HG03342 (cell line): ENCODE measurements at regions not wholly inside any gene's neighbourhood (a gene's known extent, or its start where the extent isn't known, plus 50 kb on each side); places are given as distances from the start of the nearest gene placed in this dataset.
"Not testable (repeated sequence)": the region's sequence is repeated elsewhere in the genome, so short reads cannot be mapped to it uniquely, and the experiment has no call there.

Experiments used
- ATAC-seq: cut with Tn5 transposase; IDR thresholded peaks from one replicate; pipeline ENCODE4 v1.9.1; 2021; ENCODE audit warnings: mild to moderate bottlenecking, moderate library complexity; ENCODE audit not compliant: unreplicated experiment

DNA sequence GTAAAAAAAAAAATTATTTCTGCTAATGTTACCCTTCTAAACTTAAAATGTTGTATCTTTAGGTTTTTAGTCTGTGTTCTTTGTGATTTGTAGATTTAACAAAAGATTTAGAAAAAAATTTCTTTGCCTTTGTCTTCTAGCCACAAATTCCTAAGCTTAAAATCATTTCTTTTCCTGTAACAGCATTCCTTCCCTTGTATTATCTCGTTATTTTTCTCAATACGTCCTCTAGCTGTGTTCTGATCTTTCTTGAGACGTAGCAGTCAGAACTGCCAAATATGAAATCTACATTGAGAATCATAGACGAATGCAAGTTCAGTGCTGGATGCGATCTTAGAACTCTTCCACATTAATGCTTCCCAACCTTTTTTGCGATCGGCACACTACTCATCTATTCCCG is 283.1 kb downstream of the UTRN start:
- ATAC-seq = no peak

DNA sequence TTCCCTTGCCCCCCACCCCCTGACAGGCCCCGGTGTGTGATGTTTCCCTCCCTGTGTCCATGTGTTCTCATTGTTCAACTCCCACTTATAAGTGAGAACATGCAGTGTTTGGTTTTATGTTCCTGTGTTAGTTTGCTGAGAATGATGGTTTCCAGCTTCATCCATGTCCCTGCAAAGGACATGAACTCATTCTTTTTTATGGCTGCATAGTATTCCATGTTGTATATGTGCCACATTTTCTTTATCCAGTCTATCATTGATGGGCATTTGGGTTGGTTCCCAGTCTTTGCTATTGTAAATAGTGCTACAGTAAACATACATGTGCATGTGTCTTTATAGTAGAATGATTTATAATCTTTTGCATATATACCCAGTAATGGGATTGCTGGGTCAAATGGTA is 287.4 kb downstream of the UTRN start:
- not testable (repeated sequence) for ATAC-seq

DNA sequence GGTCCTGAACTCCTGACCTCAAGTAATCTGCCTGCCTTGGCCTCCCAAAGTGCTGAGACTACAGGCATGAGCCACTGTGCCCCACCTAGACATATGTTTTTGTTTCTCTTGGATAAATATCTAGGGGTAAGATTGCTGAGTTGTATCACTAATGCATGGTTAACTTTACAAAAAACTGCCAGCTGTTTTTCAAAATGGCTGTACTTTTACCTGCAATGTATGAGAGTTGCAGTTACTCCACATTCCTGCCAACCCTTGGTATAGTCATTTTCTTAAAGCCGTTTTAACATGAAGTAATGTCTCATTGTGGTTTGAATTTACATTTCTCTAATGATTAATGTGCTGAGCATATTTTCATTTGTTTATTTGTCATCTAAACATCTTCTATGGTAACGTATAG is 289.7 kb downstream of the UTRN start:
- ATAC-seq = no peak

DNA sequence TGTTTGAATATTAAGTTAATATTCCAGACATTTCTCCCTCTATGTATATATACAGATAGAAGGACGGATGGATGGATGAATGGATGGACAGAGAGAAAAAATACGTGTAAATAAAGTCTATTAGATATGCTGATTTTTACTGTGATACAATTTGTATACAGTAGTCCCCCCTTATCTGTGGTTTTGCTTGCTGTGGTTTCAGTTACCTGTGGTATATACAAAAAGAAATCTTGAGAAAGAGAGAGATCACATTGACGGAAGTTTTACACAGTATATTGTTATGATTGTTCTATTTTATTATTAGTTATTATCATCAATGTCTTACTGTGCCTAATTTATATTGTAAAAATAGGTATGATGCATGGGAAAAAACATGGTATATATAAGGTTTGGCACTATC is 290.2 kb downstream of the UTRN start:
- ATAC-seq = no peak

DNA sequence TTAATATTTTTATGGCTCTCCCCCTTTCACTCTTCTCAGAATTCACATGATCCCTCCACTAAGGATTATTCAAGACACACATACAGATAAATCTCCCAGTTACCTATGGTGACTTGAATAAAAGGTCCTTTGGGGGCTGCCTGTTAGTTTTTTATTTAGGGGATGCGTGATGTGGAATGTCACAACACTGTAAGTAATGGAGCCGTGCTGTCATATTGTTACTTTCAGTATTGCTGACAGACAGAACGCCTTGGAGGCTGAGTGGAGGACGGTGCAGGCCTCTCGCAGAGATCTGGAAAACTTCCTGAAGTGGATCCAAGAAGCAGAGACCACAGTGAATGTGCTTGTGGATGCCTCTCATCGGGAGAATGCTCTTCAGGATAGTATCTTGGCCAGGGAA is 291.7 kb downstream of the UTRN start:
- ATAC-seq = no peak

DNA sequence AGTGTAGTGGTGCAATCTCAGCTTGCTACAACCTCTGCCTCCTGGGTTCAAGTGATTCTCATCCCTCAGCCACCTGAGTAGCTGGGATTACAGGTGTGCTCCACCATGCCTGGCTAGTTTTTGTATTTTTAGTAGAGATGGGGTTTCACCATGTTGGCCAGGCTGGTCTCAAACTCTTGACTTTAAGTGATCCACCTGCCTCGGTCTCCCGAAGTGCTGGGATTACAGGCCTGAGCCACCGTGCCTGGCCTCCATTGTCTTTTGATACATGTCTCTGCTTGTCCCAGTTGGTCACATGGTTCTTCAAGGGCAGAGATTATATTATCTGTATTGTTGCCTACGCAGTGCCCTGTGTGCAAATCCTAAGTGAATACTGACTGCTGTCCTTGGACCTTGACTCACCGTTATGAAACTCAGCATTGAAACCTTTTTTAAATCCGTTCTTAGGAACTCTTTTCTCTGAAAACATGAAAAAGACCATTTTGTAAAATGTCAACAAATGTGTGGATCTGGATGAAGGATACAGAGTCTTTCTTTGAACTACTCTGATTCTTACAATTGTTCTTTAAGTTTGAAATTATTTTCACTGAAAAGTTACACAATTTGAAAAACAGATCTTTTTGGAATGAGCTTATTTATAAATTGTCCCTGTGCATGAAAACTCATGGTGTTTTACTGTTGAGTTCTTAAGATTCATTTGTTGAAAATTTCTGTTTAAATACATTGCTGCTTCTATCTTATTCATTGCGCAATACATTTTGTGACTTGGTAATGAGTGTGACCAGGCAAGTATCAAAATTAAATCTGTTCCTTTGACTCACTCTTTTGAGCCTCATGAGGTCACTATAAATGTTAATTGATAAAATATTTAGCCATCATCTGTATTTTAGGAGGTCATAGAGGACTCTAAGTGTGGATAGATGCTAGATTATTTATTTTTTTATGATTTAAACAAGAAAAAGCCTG is 293.5 kb downstream of the UTRN start:
- no peak for ATAC-seq

DNA sequence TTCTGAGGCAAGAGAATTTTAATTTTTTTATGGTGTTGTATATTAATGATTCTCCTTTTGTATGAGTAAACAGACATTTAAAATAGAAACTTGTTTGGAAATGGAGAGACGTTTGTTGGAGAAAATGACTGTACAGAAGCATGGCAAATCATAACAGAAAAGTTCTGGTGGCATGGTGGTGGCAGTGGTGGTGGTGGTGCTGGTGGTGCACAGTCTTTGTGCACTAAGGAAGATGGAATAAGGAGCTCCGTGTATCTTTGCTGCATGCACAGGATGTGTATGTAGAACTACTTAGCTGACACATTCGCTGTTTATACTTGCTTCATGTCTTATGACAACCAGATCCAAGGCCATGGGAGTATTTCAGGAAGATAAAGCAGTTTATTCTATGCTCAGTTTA is 294.9 kb downstream of the UTRN start:
- ATAC-seq = no peak

DNA sequence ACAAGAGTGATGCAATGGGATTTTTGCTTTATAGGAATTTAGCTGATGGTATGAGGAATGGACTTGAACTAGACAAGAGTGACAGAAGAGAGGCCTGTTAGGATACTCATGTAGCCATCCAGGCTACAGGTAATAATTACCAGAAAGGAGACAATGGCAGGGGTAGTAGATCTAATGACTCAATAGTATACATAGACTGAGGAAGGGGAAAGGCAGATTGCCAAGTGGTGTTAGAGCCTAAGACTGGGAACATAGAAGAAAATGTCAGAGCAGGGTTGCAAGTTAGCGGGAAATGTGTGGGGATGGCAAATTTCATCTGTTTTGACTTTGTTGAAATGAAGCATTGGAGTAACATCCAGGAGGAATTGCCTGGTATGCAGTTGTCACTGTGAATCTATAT is 295.6 kb downstream of the UTRN start:
- ATAC-seq = no peak

DNA sequence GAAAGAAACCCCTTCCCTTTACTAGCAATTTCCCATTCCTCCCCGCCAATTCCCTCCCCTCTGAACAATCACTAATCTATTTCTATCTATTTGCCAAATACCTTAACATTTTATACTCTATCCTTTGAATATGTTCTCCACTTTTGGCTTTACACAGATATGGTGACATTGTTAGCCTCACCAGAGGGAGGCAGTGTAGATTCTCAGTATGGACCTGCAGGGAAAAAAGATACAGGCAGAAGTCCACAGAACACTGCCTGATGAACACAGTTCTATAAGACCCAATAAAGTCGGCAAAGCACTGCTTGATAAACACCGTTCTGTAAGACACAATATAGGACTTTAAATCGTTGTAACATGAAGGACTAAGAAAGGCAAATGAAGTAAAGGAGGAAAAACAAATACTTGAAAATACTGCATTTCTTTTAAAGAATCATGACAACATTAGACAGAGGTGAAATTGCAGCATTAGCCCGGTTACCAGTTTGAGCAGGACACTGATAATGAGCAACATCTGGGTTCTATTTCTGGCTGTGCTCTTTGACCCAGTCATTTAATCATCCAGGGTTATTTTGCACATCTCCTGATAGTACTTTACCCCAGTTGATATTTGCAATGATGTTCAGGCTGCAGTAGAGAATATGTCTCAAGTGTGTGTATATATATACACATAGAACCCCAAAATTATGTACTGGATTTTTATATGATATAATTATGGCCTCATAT is 296.8 kb downstream of the UTRN start:
- ATAC-seq = no peak

DNA sequence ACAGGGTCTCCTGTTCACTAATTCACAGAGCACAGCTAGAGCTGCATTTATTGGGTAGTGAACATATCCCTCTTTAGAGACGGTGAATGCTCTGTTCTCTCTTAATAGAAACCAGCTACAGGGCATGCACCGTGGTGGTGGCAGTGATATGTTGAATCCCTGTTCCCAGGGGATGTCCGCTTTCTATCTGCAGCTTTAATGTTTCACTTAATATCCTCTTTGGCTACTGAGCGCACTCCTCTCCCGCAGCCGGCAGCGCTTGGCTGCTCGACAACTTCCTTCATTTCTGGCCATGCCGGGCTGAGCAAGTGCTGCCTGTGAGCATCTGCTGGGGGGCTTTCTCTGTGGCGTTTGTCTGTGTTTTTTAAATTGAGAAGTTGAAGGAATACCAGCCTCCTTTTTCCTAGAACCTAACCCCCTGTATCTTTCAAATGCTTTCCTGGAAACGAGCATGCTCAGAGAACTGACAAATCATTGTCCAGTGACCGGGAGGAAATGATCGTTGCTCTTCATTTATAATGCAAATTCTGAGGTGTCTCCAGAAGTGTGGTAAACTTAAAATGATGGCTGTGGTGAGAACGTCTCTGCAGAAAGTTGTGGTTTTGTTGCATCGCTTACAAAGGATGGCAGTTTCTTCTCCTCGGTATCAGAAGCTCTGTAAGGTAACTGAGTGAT is 297.9 kb downstream of the UTRN start:
- ATAC-seq = peak; percentile 94

DNA sequence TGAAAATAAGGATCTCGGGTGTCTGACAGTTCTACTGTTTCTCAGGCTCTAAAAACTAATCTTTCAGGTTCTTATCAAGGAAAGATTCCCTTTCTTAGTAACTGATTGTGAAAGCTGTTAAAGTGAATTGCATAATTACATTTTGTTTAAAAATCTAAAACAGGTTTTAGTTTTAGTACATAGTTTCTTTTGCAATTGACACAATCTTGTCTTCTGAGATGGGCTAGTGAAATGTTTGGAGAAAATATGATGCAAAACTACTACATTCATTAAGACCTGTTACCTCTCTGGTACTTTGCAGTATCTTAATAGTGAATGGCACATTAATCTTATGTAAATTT is 298.4 kb downstream of the UTRN start:
- no peak for ATAC-seq

DNA sequence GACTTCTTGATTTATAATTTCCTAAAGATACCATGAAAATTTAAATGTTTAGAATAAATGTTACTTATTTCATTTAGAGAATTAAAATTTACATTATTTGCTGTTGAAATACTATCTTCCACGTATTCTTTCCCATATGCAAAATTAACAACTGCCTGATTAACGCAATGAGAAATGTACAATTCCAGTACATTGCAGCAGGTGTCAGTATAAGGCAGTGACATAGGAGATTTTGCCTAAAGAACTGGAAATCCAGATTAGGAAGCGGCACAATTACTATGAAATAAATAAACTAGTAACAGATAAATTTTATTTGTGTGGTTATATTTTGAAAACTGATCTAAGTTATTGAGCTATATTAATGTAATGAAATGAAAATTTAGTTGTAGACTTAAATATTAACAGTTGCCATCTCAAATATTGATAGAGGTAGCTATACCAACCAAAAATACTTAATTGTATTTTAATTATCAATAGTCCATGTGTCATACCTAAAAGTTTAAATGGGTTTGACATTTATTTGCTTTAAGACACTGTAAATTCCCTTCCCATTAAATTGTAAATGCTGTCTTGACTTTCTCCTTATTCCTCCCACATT is 300.2 kb downstream of the UTRN start:
- ATAC-seq = no peak

DNA sequence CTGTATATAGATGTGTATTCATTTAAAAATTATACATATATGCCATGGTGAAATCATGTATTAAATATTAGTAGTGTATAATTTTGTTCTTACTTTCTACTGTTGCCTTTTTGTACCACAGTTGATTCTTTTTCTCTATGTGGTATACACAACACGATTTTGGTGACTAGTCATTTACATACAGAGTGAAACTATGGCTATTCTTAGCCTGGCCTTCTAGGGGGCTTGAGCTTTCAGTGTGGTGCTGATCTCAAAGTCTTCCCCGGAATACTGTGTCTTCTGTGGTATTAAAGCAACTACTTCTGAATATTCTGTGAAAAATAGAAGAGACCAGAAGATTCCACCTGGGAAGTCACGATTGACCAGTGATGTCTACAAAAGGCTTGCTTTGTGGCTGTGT is 301.9 kb downstream of the UTRN start:
- ATAC-seq = no peak

DNA sequence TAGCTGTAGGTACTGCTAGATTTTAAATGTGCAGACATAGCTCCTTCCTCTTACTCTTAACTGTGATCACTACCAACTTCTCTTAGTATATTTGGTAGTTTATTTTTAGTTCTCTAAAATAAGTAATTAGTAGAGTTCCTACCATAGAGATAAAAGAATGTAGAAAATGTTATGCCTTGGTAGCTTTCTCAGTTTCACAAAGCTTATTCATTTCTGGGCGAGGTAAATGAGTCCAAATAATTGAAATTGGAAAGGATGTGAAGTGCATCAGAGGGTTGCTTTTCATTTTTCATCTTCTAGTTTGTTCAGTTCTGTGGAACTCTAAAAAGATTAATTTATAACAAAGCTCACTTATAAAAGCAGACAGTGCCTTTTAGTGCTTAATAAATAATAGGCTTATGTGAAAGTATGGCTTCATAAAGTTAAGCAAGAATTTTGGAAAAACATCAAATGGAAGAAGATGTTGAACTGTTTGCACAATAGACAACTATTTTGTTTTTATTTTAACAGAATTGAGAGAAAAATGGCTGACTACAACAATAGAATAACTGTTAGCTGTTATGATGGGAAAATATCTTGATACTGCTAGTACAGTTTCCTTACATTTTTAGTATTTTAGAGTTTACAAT is 303.7 kb downstream of the UTRN start:
- peak; percentile 89 for ATAC-seq

DNA sequence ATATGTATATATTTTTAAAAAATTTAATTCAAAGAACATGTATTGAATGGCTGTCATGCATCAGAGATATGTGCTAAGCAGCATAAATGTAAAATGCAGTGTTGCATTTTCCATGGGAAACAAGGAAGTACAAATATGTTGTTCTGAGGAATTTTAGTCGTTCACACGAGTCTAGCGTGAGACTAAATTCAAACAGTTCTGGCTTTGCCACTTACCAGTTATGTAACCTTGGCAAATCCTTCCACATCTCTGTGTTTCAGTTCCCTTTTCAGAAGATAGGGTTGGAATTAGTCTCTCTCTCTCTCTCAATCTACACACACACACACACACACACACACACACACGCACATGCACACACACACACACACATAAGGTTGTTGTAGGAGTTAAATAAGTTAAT is 305.4 kb downstream of the UTRN start:
- ATAC-seq = no peak

DNA sequence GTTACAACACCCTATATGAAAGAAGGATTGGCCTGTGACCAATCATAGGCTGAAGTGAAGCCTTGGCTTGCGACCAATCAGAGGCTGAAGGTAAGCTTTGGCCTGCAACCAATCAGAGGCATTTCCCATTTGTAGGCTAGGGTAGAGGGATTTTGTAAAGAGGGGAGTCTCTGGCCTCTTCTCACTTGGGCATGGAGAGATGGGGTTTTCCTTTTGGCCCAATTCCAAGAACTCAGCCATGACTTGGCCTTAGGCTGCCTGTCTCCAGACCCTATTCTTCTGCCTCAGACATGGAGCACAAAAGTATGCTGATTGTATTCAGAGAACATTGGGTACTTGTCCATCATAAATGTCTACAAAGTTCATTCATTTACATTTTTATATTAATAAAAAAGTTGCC is 308.3 kb downstream of the UTRN start:
- no peak for ATAC-seq

DNA sequence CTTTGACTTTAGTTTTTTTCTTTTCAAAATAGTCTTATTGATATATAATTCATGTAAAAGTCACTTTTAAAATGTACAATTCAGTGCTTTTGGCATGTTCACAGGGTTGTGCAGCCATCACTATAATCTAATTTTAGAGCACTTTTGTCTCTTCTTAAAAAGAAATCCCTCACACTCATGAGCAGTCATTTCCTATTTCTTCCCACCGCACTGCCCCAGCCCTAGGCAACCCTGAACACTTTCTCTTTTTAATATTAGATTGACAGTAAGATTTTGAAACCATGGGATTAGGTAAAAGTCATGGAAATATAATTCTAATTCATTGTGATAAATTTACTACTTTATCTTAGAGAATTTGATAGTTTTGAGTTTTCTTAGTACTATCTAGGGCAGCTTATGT is 309.4 kb downstream of the UTRN start:
- ATAC-seq = no peak

DNA sequence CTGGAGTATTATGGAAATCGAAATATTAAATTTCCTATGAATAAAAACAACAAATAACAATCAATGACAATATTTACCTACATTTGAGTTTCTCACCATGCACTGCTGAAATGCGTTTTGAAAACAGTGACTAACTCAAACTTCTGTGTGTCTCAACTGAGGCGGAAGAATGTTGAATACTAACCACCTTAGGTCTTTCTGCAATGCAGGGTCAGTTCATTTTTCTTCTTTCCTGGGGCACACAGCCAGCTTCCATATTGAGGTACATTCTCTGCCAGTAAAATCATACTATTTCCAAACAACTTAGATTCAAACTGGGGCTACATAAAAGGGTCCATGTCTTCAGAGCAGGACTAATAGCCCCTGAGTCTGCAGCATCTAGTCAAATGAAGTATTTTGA is 310.1 kb downstream of the UTRN start:
- ATAC-seq = no peak

DNA sequence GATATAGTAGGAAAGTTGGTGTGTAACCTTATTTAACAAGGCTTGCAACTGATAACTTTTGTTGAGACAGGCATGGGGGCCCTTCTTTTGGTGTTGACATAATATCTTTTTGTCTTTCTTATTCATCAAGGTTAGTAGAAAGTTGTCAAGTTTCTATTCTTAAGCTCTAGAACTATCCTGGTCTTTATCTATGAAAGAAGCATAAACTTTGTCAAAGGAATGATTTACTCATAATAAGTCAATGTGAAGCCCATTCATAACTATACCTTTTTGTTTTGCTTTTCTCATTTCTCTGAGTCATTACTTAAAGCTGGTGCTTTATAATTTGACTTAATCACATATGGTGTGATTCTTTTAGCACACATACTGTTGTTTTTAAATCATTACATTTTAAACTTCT is 312.4 kb downstream of the UTRN start:
- no peak for ATAC-seq

DNA sequence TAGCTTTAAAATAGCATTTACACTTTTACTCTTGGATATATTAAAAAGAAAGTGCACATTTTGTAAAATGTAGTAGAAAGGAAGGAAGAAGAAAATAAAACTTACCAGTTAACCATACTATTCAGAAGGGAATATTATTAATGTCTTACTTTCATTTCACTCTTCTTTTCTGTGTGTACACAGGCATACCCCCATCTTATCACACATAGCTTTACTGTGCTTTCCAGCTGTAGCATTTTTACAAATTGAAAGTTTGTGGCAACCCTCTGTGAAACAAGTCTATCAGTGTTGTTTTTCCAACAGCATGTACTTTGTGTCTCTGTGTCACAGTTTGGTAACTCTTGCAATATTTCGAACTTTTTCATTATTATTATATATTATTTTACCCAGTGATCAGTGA is 314.5 kb downstream of the UTRN start:
- no peak for ATAC-seq

DNA sequence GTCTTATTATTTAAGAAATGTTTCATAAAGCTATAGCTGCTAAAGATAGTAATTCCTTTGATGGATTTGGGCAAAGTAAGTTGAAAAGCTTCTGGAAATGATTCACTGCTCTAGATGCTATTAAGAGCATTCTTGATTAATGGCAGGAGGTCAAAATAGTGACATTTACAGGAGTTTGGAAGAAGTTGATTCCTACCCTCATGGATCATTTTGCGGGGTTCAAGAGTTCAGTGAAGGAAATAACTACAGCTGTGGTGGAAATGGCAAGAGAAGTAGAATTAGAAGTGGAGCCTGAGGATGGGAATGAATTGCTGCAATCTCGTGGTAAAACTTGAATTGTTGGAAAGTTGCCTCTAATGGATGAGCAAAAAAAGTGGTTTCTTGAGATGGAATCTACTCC is 316.1 kb downstream of the UTRN start:
- ATAC-seq = no peak
